Jurkat, Clone E6-1 (cell line): ENCODE measurements at regions not wholly inside any gene's neighbourhood (a gene's known extent, or its start where the extent isn't known, plus 50 kb on each side); places are given as distances from the start of the nearest gene placed in this dataset.
"Not testable (repeated sequence)": the region's sequence is repeated elsewhere in the genome, so short reads cannot be mapped to it uniquely, and the experiment has no call there.

Source experiments
- DNase-seq: peaks from one replicate; pipeline ENCODE4 v3.0.0-alpha.2; 2011; ENCODE audit warnings: low read depth, low spot score
- H3K4me3 ChIP-seq: 2 replicates; pipeline ENCODE4 v1.5.1; 2011; ENCODE audit warnings: mild to moderate bottlenecking, low read length, control low read depth, moderate library complexity

- no peak overlapping the region for H3K4me3 ChIP-seq
- no peak for DNase-seq
Observed at GRCh38 chr13:68748038-68748437, 1359.6 kb upstream of the ATXN8OS start.

- no peak overlapping the region for H3K4me3 ChIP-seq
- DNase-seq: no peak
Observed at GRCh38 chr13:68745502-68745901, 1362.1 kb upstream of the ATXN8OS start.

GRCh38 chr13:68736961-68737360 lies 1370.7 kb upstream of the ATXN8OS start:
- H3K4me3 ChIP-seq: no peak overlapping the region
- DNase-seq: no peak

GRCh38 chr13:68727798-68728197 lies 1379.8 kb upstream of the ATXN8OS start:
- H3K4me3 ChIP-seq: no peak overlapping the region
- DNase-seq: no peak

GRCh38 chr13:68727165-68727564 lies 1380.5 kb upstream of the ATXN8OS start:
- no peak overlapping the region for H3K4me3 ChIP-seq
- DNase-seq: no peak

GRCh38 chr13:68719815-68720214 lies 1387.8 kb upstream of the ATXN8OS start:
- DNase-seq: no peak
- H3K4me3 ChIP-seq: no peak overlapping the region

GRCh38 chr13:68715651-68716050 lies 1392.0 kb upstream of the ATXN8OS start:
- no peak overlapping the region for H3K4me3 ChIP-seq
- DNase-seq: no peak

GRCh38 chr13:68714292-68714691 lies 1393.3 kb upstream of the ATXN8OS start:
- H3K4me3 ChIP-seq: no peak overlapping the region
- no peak for DNase-seq

GRCh38 chr13:68713394-68713793 lies 1394.2 kb upstream of the ATXN8OS start:
- H3K4me3 ChIP-seq: no peak overlapping the region
- no peak for DNase-seq

- no peak for DNase-seq
- no peak overlapping the region for H3K4me3 ChIP-seq
Observed at GRCh38 chr13:68708336-68708908, 1399.2 kb upstream of the ATXN8OS start.

GRCh38 chr13:68706044-68706443 lies 1401.6 kb upstream of the ATXN8OS start:
- H3K4me3 ChIP-seq, DNase-seq: not testable (repeated sequence)

GRCh38 chr13:68697551-68697950 lies 1410.1 kb upstream of the ATXN8OS start:
- DNase-seq: no peak
- H3K4me3 ChIP-seq: no peak overlapping the region

GRCh38 chr13:68696907-68697306 lies 1410.7 kb upstream of the ATXN8OS start:
- no peak for DNase-seq
- no peak overlapping the region for H3K4me3 ChIP-seq

GRCh38 chr13:68692049-68692448 lies 1415.6 kb upstream of the ATXN8OS start:
- no peak for DNase-seq
- H3K4me3 ChIP-seq: no peak overlapping the region

- H3K4me3 ChIP-seq: no peak overlapping the region
- no peak for DNase-seq
Observed at GRCh38 chr13:68690567-68690966, 1417.1 kb upstream of the ATXN8OS start.

GRCh38 chr13:68676513-68677115 lies 1431.0 kb upstream of the ATXN8OS start:
- no peak overlapping the region for H3K4me3 ChIP-seq
- no peak for DNase-seq

- no peak for DNase-seq
- H3K4me3 ChIP-seq: no peak overlapping the region
Observed at GRCh38 chr13:68675209-68675608, 1432.4 kb upstream of the ATXN8OS start.

GRCh38 chr13:68667863-68668262 lies 1437.7 kb upstream of the PCDH9 start:
- H3K4me3 ChIP-seq: no peak overlapping the region
- DNase-seq: no peak

GRCh38 chr13:68666774-68667397 lies 1436.8 kb upstream of the PCDH9 start:
- H3K4me3 ChIP-seq: no peak overlapping the region
- DNase-seq: no peak

- H3K4me3 ChIP-seq: no peak overlapping the region
- no peak for DNase-seq
Observed at GRCh38 chr13:68645814-68646213, 1415.7 kb upstream of the PCDH9 start.

GRCh38 chr13:68644611-68645010 lies 1414.5 kb upstream of the PCDH9 start:
- DNase-seq: no peak
- no peak overlapping the region for H3K4me3 ChIP-seq
